Upper lobe of left lung (tissue), 4 donors: ENCODE measurements at regions not wholly inside any gene's neighbourhood (a gene's known extent, or its start where the extent isn't known, plus 50 kb on each side); places are given as distances from the start of the nearest gene placed in this dataset.

Experiments used
- POLR2AphosphoS5 ChIP-seq, 2 donors: sonication (generic); formaldehyde crosslinking; IDR thresholded peaks; one replicate each; pipeline ENCODE4 v1.5.1; 2017; ENCODE audit warnings: antibody characterized with exemption in 2 of 2
- TF ChIP-seq, protein P1 (sequence below), 6 experiments: fragments of 450-650 bp in 4 of 6; fragments of 200-600 bp in 2 of 6; sonication (generic) in 2 of 6; IDR thresholded peaks; one replicate each; pipeline ENCODE4 v1.5.1; 2016 to 2019; ENCODE audit warnings: antibody characterized with exemption in 6 of 6

DNA sequence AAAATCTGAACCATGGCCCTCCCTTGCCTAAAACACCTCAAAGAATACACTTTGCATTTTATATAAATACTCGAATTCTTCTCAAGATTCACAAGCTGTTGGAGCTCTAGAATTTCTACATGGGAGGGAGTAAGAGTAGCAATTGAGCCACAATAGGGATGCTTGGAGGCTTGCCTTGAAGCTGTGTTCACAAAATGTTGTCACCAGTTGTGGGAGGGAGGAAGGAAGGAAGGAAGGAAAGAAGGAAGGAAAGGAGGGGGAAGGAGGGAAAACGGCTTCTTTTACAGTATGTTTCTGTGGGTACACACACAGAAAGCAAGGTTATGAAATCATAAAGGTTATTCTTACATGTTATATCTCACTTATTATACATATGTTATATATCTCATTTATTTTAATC is 128.6 kb upstream of the PEG3 start:
- TF ChIP-seq, protein P1, sequence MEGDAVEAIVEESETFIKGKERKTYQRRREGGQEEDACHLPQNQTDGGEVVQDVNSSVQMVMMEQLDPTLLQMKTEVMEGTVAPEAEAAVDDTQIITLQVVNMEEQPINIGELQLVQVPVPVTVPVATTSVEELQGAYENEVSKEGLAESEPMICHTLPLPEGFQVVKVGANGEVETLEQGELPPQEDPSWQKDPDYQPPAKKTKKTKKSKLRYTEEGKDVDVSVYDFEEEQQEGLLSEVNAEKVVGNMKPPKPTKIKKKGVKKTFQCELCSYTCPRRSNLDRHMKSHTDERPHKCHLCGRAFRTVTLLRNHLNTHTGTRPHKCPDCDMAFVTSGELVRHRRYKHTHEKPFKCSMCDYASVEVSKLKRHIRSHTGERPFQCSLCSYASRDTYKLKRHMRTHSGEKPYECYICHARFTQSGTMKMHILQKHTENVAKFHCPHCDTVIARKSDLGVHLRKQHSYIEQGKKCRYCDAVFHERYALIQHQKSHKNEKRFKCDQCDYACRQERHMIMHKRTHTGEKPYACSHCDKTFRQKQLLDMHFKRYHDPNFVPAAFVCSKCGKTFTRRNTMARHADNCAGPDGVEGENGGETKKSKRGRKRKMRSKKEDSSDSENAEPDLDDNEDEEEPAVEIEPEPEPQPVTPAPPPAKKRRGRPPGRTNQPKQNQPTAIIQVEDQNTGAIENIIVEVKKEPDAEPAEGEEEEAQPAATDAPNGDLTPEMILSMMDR (IDR thresholded peaks at IDR 0.05) = no peak
- no peak for TF ChIP-seq POLR2AphosphoS5 (IDR thresholded peaks at IDR 0.05)
